Mesothelial cell of epicardium (in vitro differentiated cells): ENCODE measurements at regions not wholly inside any gene's neighbourhood (a gene's known extent, or its start where the extent isn't known, plus 50 kb on each side); places are given as distances from the start of the nearest gene placed in this dataset.
A peak's percentile ranks its signal among the peaks of the same experiment; 100 is the strongest.

Experiments
- DNase-seq, 2 experiments: peaks; one replicate each; pipeline ENCODE4 v3.0.0; 2021; ENCODE audit warnings: low spot score in 2 of 2; ENCODE audit not compliant: unreplicated experiment in 2 of 2
- H3K27ac Mint-ChIP-seq: 2 replicates; pipeline ENCODE4 v1.8.0; 2021; ENCODE audit warnings: mixed read lengths
- H3K27me3 Mint-ChIP-seq: 2 replicates; pipeline ENCODE4 v1.8.0; 2021; ENCODE audit warnings: low read depth, mixed read lengths
- H3K36me3 Mint-ChIP-seq: 2 replicates; pipeline ENCODE4 v1.8.0; 2021; ENCODE audit warnings: mixed read lengths
- H3K4me1 Mint-ChIP-seq: 2 replicates; pipeline ENCODE4 v1.8.0; 2021; ENCODE audit warnings: mixed read lengths
- H3K4me3 Mint-ChIP-seq: 2 replicates; pipeline ENCODE4 v1.8.0; 2021; ENCODE audit warnings: mild to moderate bottlenecking, moderate library complexity, mixed read lengths
- H3K9me3 Mint-ChIP-seq: 2 replicates; pipeline ENCODE4 v1.8.0; 2021; ENCODE audit warnings: mixed read lengths
- CTCF ChIP-seq: fragments of 200-600 bp; sonication (generic); IDR thresholded peaks from one replicate; pipeline ENCODE4 v1.5.0; 2021; ENCODE audit warnings: antibody characterized with exemption; ENCODE audit not compliant: unreplicated experiment

- no peak for DNase-seq
- Mint-ChIP-seq H3K4me1 (peaks cover 13% of the 10 kb centered on the region), H3K27me3 (no peaks in the 10 kb centered on the region), H3K27ac (no peak overlapping the region), H3K36me3 (peaks cover 7% of the 10 kb centered on the region), H3K9me3 (peaks cover 21% of the 10 kb centered on the region), H3K4me3 (no peak overlapping the region)
- TF ChIP-seq CTCF = no peak
These were observed 1174.2 kb upstream of the C9orf72 start for GRCh38 chr9:28747351-28747985.

- no peaks in the 10 kb centered on the region for H3K36me3 Mint-ChIP-seq
- peaks cover 13% of the 10 kb centered on the region for H3K4me1 Mint-ChIP-seq
- H3K9me3 Mint-ChIP-seq = peaks cover 3% of the 10 kb centered on the region
- H3K27ac Mint-ChIP-seq = peak overlapping the region; percentile 66
- no peak overlapping the region for H3K4me3 Mint-ChIP-seq
- no peak for DNase-seq
- no peak for TF ChIP-seq CTCF
- H3K27me3 Mint-ChIP-seq = no peaks in the 10 kb centered on the region
These were observed 1176.9 kb upstream of the C9orf72 start for GRCh38 chr9:28750136-28750535.

GRCh38 chr9:28758341-28758740 lies 1185.1 kb upstream of the C9orf72 start:
- Mint-ChIP-seq H3K36me3 (no peaks in the 10 kb centered on the region), H3K27me3 (peaks cover 2% of the 10 kb centered on the region), H3K4me1 (no peaks in the 10 kb centered on the region), H3K27ac (no peak overlapping the region), H3K4me3 (no peak overlapping the region), H3K9me3 (peaks cover 3% of the 10 kb centered on the region)
- no peak for DNase-seq
- no peak for TF ChIP-seq CTCF

GRCh38 chr9:28758971-28759370 lies 1185.7 kb upstream of the C9orf72 start:
- TF ChIP-seq CTCF = no peak
- Mint-ChIP-seq H3K36me3 (no peaks in the 10 kb centered on the region), H3K9me3 (peaks cover 3% of the 10 kb centered on the region), H3K27me3 (peaks cover 2% of the 10 kb centered on the region), H3K4me1 (no peaks in the 10 kb centered on the region), H3K4me3 (no peak overlapping the region), H3K27ac (no peak overlapping the region)
- DNase-seq = no peak

- DNase-seq = no peak
- H3K27ac Mint-ChIP-seq = no peak overlapping the region
- no peak for TF ChIP-seq CTCF
- peaks cover 2% of the 10 kb centered on the region for H3K27me3 Mint-ChIP-seq
- no peak overlapping the region for H3K4me3 Mint-ChIP-seq
- H3K4me1 Mint-ChIP-seq = no peaks in the 10 kb centered on the region
- H3K9me3 Mint-ChIP-seq = peaks cover 9% of the 10 kb centered on the region
- no peaks in the 10 kb centered on the region for H3K36me3 Mint-ChIP-seq
These were observed 1188.9 kb upstream of the C9orf72 start for GRCh38 chr9:28762167-28762566.

GRCh38 chr9:28764532-28764931 lies 1191.3 kb upstream of the C9orf72 start:
- Mint-ChIP-seq H3K27ac (no peak overlapping the region), H3K9me3 (peaks cover 9% of the 10 kb centered on the region), H3K4me1 (no peaks in the 10 kb centered on the region), H3K36me3 (no peaks in the 10 kb centered on the region), H3K4me3 (no peak overlapping the region), H3K27me3 (no peaks in the 10 kb centered on the region)
- no peak for DNase-seq
- no peak for TF ChIP-seq CTCF
